Stromal cell of bone marrow (primary cell): ENCODE measurements at regions not wholly inside any gene's neighbourhood (a gene's known extent, or its start where the extent isn't known, plus 50 kb on each side); places are given as distances from the start of the nearest gene placed in this dataset.
"Not testable (repeated sequence)": the region's sequence is repeated elsewhere in the genome, so short reads cannot be mapped to it uniquely, and the experiment has no call there.

ENCODE experiments used
- DNase-seq: peaks from one replicate; pipeline ENCODE4 v3.0.0-alpha.2; 2012; ENCODE audit warnings: low read depth

- DNase-seq, result no peak
Observed at GRCh38 chr3:35849496-35849895, 210.2 kb downstream of the ARPP21 start.

- DNase-seq, result no peak
Observed at GRCh38 chr3:35849963-35850362, 210.6 kb downstream of the ARPP21 start.

GRCh38 chr3:35857004-35857403 lies 217.7 kb downstream of the ARPP21 start:
- DNase-seq, result no peak

- DNase-seq, result no peak
Observed at GRCh38 chr3:35862057-35862456, 222.7 kb downstream of the ARPP21 start.

- DNase-seq, result no peak
Observed at GRCh38 chr3:35864871-35865270, 225.5 kb downstream of the ARPP21 start.

- no peak for DNase-seq
Observed at GRCh38 chr3:35867791-35868190, 228.5 kb downstream of the ARPP21 start.

GRCh38 chr3:35871009-35871408 lies 231.7 kb downstream of the ARPP21 start:
- no peak for DNase-seq

GRCh38 chr3:35883929-35884328 lies 244.6 kb downstream of the ARPP21 start:
- DNase-seq, result no peak

GRCh38 chr3:35894735-35895134 lies 255.4 kb downstream of the ARPP21 start:
- DNase-seq, result peak; percentile 12

- DNase-seq, result no peak
Observed at GRCh38 chr3:35899245-35899644, 259.9 kb downstream of the ARPP21 start.

- DNase-seq, result no peak
Observed at GRCh38 chr3:35900079-35900478, 260.8 kb downstream of the ARPP21 start.

- DNase-seq, result peak; percentile 42
Observed at GRCh38 chr3:35908366-35909232, 269.3 kb downstream of the ARPP21 start.

GRCh38 chr3:35919160-35919559 lies 279.8 kb downstream of the ARPP21 start:
- no peak for DNase-seq

- DNase-seq, result no peak
Observed at GRCh38 chr3:35921718-35922117, 282.4 kb downstream of the ARPP21 start.

- DNase-seq, result not testable (repeated sequence)
Observed at GRCh38 chr3:35924070-35924469, 284.7 kb downstream of the ARPP21 start.

GRCh38 chr3:35927441-35927840 lies 288.1 kb downstream of the ARPP21 start:
- no peak for DNase-seq

GRCh38 chr3:35929158-35929557 lies 289.8 kb downstream of the ARPP21 start:
- no peak for DNase-seq

- DNase-seq, result no peak
Observed at GRCh38 chr3:35931867-35932266, 292.5 kb downstream of the ARPP21 start.

- DNase-seq, result peak; percentile 68
Observed at GRCh38 chr3:35932995-35933394, 293.7 kb downstream of the ARPP21 start.

- DNase-seq, result no peak
Observed at GRCh38 chr3:35936571-35936970, 297.2 kb downstream of the ARPP21 start.

GRCh38 chr3:35944926-35945710 lies 305.8 kb downstream of the ARPP21 start:
- no peak for DNase-seq

GRCh38 chr3:35946121-35946853 lies 307.0 kb downstream of the ARPP21 start:
- DNase-seq, result no peak
